ENCODE measurements at regions not wholly inside any gene's neighbourhood (a gene's known extent, or its start where the extent isn't known, plus 50 kb on each side); places are given as distances from the start of the nearest gene placed in this dataset.

GRCh38 chr5:106017243-106017857 is 1653.4 kb downstream of the EFNA5 start:
- Histone ChIP-seq H3K9me1 (ENCODE audit: insufficient read depth, low read length) (no peaks in the 10 kb centered on the region), H3K27me3 (ENCODE audit: control insufficient read depth, insufficient read depth, low read length) (no peaks in the 10 kb centered on the region), H3K14ac (replicated peaks; ENCODE audit: low read depth, low read length) (no peak overlapping the region), H4K20me1 (ENCODE audit: insufficient read depth, low read length) (no peaks in the 10 kb centered on the region), H3K9ac (ENCODE audit: low read depth, low read length) (no peak overlapping the region), H3K9me3 (ENCODE audit: control insufficient read depth, insufficient read depth, low read length) (no peaks in the 10 kb centered on the region), H2BK120ac (ENCODE audit: low read depth, low read length) (no peak overlapping the region), H3K27ac (ENCODE audit: insufficient read depth, low read length) (no peak overlapping the region), H4K91ac (ENCODE audit: insufficient read depth, low read depth, low read length) (no peak overlapping the region), H2BK5ac (ENCODE audit: low read depth, low read length, poor library complexity, severe bottlenecking) (no peak overlapping the region), H3K23ac (ENCODE audit: low read depth, low read length) (no peak overlapping the region), H2AK5ac (ENCODE audit: low read depth, low read length) (no peak overlapping the region), H3K4me1 (ENCODE audit: control insufficient read depth, insufficient read depth, low read length) (no peaks in the 10 kb centered on the region), H2AK9ac (replicated peaks; ENCODE audit: low read depth, low read length, poor library complexity) (no peak overlapping the region), H3K4ac (ENCODE audit: low read depth, low read length) (no peak overlapping the region), H3K4me3 (ENCODE audit: insufficient read depth, low read depth, low read length) (no peak overlapping the region), H2AFZ (replicated peaks; ENCODE audit: low read length, poor library complexity) (no peak overlapping the region), H4K8ac (ENCODE audit: low read depth in 2 of 2, low read length in 2 of 2) (no peak overlapping the region), H3K18ac (ENCODE audit: low read depth, low read length) (no peak overlapping the region), H3K79me1 (ENCODE audit: low read depth in 1 of 2, low read length in 2 of 2) (no peaks in the 10 kb centered on the region), H3K36me3 (ENCODE audit: control insufficient read depth, insufficient read depth, low read length) (no peaks in the 10 kb centered on the region), H3K56ac (ENCODE audit: extremely low read depth, insufficient read depth, low read length) (no peak overlapping the region), H2BK15ac (ENCODE audit: low read depth, low read length) (no peak overlapping the region), H2BK20ac (ENCODE audit: low read depth, low read length) (no peak overlapping the region), H3K4me2 (ENCODE audit: low read depth, low read length) (no peak overlapping the region), H4K5ac (ENCODE audit: low read depth, low read length) (no peak overlapping the region)
- dilution Hi-C loops (cut with HindIII; ENCODE audit: low sequenced_read_pairs, unreplicated experiment): no loop called here
- ChIA-PET POLR2A (ENCODE audit: unreplicated experiment) (no interaction called here), CTCF (no interaction called here)
- TF ChIP-seq RFX5 (IDR thresholded peaks at IDR 0.05; ENCODE audit: low read depth, low read length) (no peak), RAD21 (IDR thresholded peaks at IDR 0.05; ENCODE audit: low read length) (no peak), NFE2L2 (IDR thresholded peaks at IDR 0.05; ENCODE audit: low read depth, low read length) (no peak), RCOR1 (IDR thresholded peaks at IDR 0.05; ENCODE audit: insufficient replicate concordance, low read length) (no peak), CTCF (conservative IDR thresholded peaks at IDR 0.05; ENCODE audit: low read depth, low read length) (no peak), ELK1 (IDR thresholded peaks at IDR 0.05; ENCODE audit: borderline replicate concordance, low read depth, low read length) (no peak), SMC3 (IDR thresholded peaks at IDR 0.05; ENCODE audit: low read depth, low read length) (no peak), USF2 (IDR thresholded peaks at IDR 0.05; ENCODE audit: low read depth, low read length) (no peak), CEBPB (IDR thresholded peaks at IDR 0.05; ENCODE audit: low read depth, low read length) (no peak), MAZ (IDR thresholded peaks at IDR 0.05; ENCODE audit: borderline replicate concordance, low read depth, low read length) (no peak), FOS (IDR thresholded peaks at IDR 0.05; ENCODE audit: low read depth, low read length) (no peak), CHD1 (IDR thresholded peaks at IDR 0.05; ENCODE audit: low read depth, low read length) (no peak), POLR2A (IDR thresholded peaks at IDR 0.05; ENCODE audit: low read depth, low read length) (no peak), BHLHE40 (IDR thresholded peaks at IDR 0.05; ENCODE audit: low read depth, low read length) (no peak), MAFK (IDR thresholded peaks at IDR 0.05; ENCODE audit: low read depth, low read length) (no peak), MXI1 (IDR thresholded peaks at IDR 0.05; ENCODE audit: borderline replicate concordance, low read depth, low read length) (no peak)
- intact Hi-C loops (cut with micrococcal nuclease): no loop called here
- DNase-seq: no peak
- no peak for ATAC-seq (ENCODE audit: low read depth)
- no CpG with 5 or more reads among the region's 1 CpG for WGBS, 2 experiments (ENCODE audit: extremely low coverage in 2 of 2, insufficient read length in 1 of 2)
- BruUV-seq (replicated peaks): no TSS peak
- in situ Hi-C loops (cut with MboI; ENCODE audit: low sequenced_read_pairs): no loop called here

Data from IMR-90 (cell line).